ENCODE measurements at regions not wholly inside any gene's neighbourhood (a gene's known extent, or its start where the extent isn't known, plus 50 kb on each side); places are given as distances from the start of the nearest gene placed in this dataset.

DNA sequence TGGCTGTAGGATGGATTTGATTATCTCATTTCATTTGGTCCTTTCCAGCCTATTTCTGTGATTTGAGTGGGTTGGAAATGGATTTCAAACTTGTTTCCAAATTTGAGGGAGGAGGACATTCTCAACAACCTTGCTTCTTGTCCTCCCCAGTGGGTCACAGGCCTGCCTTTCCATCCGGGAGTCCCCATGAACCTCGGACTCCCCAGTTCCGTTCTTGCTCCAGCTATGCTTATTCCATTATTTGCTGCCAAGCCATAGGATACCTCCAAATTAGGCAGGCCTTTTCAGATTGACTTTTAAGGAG lies 97.8 kb downstream of the DUSP10 start (continued):
- no peak for TF ChIP-seq NFYB (CRISPR knock-in tag; IDR thresholded peaks at IDR 0.05)

DNA sequence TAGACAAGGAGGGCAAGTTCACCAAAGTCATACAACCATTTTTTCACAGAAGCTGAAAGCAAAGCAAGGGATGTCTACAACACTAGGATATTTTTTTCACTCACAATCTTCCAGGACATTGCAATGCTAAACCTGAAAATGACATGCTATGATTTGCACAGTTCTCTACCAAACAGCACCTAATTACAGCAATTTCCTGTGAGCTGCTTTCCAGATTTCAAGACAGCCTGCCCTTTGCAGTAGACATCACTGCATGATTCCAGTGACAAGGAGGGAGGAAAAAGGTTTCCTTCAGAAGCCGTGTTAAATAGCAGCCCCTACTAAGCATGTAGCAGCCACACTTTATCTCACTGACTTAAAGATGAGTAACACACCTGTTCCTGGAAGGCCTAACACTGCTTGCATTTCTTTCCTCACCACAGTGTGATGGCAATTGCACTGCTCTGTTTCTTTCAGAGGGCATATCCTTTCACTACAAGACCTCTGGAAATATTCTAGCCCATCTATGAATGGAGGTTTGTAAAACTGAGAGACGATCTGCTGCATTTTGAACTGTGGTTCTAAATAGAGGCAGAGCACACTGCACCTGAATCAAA lies 97.1 kb downstream of the DUSP10 start:
- H3K79me2 ChIP-seq (ENCODE audit: insufficient read depth, low read length), result no peaks in the 10 kb centered on the region
- ChIA-PET CTCF (ENCODE audit: low intra/inter-chr PET ratio, low total read pairs) (no interaction called here), POLR2A (no interaction called here)
- no peak overlapping the region for H3K4me3 ChIP-seq (replicated peaks in 1 of 3; ENCODE audit: insufficient read depth in 1 of 3, low read depth in 2 of 3, low read length in 3 of 3)
- no peak overlapping the region for H2AFZ ChIP-seq (ENCODE audit: low read length)
- in situ Hi-C loops (cut with HindIII; ENCODE audit: extremely low pct_ligation_motif_present, low pct_unique_long_range_greater_than_20kb), result no loop called here
- 14% methylated on average over 2 of the region's 2 CpGs for WGBS (ENCODE audit: low lambda C conversion rate)
- FAIRE-seq (no peak), ATAC-seq (no peak), DNase-seq (ENCODE audit: low spot score) (no peak)
- H3K36me3 ChIP-seq (replicated peaks in 1 of 2; ENCODE audit: control insufficient read depth in 1 of 2, insufficient read depth in 2 of 2, low read length in 2 of 2), result no peaks in the 10 kb centered on the region
- H3K27ac ChIP-seq (ENCODE audit: extremely low read length, insufficient read depth, low read length), result no peak overlapping the region
- H3K4me2 ChIP-seq (ENCODE audit: low read depth, low read length), result no peak overlapping the region
- H3K4me1 ChIP-seq (ENCODE audit: insufficient read depth, low read length), result no peaks in the 10 kb centered on the region
- no TSS peak for BruUV-seq (replicated peaks)
- no peaks in the 10 kb centered on the region for H3K9me3 ChIP-seq (ENCODE audit: low read length)
- no peaks in the 10 kb centered on the region for H4K20me1 ChIP-seq (ENCODE audit: insufficient read depth, low read length)
- H3K27me3 ChIP-seq (ENCODE audit: control insufficient read depth in 1 of 2, insufficient read depth in 2 of 2, low read length in 2 of 2), result no peaks in the 10 kb centered on the region
- intact Hi-C loops (cut with micrococcal nuclease; ENCODE audit: unreplicated experiment), result no loop called here
- H3K9ac ChIP-seq (ENCODE audit: insufficient read depth, low read depth, low read length), result no peak overlapping the region
- TF ChIP-seq, protein P1, sequence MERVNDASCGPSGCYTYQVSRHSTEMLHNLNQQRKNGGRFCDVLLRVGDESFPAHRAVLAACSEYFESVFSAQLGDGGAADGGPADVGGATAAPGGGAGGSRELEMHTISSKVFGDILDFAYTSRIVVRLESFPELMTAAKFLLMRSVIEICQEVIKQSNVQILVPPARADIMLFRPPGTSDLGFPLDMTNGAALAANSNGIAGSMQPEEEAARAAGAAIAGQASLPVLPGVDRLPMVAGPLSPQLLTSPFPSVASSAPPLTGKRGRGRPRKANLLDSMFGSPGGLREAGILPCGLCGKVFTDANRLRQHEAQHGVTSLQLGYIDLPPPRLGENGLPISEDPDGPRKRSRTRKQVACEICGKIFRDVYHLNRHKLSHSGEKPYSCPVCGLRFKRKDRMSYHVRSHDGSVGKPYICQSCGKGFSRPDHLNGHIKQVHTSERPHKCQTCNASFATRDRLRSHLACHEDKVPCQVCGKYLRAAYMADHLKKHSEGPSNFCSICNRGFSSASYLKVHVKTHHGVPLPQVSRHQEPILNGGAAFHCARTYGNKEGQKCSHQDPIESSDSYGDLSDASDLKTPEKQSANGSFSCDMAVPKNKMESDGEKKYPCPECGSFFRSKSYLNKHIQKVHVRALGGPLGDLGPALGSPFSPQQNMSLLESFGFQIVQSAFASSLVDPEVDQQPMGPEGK (CRISPR knock-in tag; IDR thresholded peaks at IDR 0.05), result no peak
- TF ChIP-seq ZNF180 (CRISPR knock-in tag; IDR thresholded peaks at IDR 0.05; ENCODE audit: borderline replicate concordance, low read depth) (no peak), CREB1 (IDR thresholded peaks at IDR 0.05) (no peak), CREB1 (CRISPR knock-in tag; IDR thresholded peaks at IDR 0.05) (no peak), FOXA3 (CRISPR knock-in tag; IDR thresholded peaks at IDR 0.05) (no peak), ARNTL (CRISPR knock-in tag; IDR thresholded peaks at IDR 0.05) (no peak), ZNF274 (CRISPR knock-in tag; IDR thresholded peaks at IDR 0.05) (no peak), ZBTB8A (CRISPR knock-in tag; IDR thresholded peaks at IDR 0.05; ENCODE audit: borderline replicate concordance, low read depth) (no peak), TEAD3 (CRISPR knock-in tag; optimal IDR thresholded peaks at IDR 0.05; ENCODE audit: borderline replicate concordance) (no peak), ZSCAN22 (CRISPR knock-in tag; IDR thresholded peaks at IDR 0.05) (no peak), MBD4 (IDR thresholded peaks at IDR 0.05; ENCODE audit: borderline replicate concordance, low read length) (no peak), NR2F2 (IDR thresholded peaks at IDR 0.05; ENCODE audit: borderline replicate concordance, low read depth) (no peak)
- TF ChIP-seq, protein P2, sequence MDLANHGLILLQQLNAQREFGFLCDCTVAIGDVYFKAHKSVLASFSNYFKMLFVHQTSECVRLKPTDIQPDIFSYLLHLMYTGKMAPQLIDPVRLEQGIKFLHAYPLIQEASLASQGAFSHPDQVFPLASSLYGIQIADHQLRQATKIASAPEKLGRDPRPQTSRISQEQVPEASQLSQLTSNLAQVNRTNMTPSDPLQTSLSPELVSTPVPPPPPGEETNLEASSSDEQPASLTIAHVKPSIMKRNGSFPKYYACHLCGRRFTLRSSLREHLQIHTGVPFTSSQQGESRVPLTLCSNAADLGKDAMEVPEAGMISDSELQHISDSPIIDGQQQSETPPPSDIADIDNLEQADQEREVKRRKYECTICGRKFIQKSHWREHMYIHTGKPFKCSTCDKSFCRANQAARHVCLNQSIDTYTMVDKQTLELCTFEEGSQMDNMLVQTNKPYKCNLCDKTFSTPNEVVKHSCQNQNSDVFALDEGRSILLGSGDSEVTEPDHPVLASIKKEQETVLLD (CRISPR knock-in tag; IDR thresholded peaks at IDR 0.05; ENCODE audit: low read depth), result no peak
- TF ChIP-seq, protein P3, sequence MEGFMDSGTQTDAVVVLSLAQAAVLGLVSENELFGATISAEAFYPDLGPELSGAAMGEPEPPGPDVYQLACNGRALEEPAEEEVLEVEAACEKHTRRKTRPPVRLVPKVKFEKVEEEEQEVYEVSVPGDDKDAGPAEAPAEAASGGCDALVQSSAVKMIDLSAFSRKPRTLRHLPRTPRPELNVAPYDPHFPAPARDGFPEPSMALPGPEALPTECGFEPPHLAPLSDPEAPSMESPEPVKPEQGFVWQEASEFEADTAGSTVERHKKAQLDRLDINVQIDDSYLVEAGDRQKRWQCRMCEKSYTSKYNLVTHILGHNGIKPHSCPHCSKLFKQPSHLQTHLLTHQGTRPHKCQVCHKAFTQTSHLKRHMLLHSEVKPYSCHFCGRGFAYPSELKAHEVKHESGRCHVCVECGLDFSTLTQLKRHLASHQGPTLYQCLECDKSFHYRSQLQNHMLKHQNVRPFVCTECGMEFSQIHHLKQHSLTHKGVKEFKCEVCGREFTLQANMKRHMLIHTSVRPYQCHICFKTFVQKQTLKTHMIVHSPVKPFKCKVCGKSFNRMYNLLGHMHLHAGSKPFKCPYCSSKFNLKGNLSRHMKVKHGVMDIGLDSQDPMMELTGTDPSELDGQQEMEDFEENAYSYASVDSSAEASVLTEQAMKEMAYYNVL (CRISPR knock-in tag; IDR thresholded peaks at IDR 0.05; ENCODE audit: borderline replicate concordance), result no peak
- TF ChIP-seq, protein P4, sequence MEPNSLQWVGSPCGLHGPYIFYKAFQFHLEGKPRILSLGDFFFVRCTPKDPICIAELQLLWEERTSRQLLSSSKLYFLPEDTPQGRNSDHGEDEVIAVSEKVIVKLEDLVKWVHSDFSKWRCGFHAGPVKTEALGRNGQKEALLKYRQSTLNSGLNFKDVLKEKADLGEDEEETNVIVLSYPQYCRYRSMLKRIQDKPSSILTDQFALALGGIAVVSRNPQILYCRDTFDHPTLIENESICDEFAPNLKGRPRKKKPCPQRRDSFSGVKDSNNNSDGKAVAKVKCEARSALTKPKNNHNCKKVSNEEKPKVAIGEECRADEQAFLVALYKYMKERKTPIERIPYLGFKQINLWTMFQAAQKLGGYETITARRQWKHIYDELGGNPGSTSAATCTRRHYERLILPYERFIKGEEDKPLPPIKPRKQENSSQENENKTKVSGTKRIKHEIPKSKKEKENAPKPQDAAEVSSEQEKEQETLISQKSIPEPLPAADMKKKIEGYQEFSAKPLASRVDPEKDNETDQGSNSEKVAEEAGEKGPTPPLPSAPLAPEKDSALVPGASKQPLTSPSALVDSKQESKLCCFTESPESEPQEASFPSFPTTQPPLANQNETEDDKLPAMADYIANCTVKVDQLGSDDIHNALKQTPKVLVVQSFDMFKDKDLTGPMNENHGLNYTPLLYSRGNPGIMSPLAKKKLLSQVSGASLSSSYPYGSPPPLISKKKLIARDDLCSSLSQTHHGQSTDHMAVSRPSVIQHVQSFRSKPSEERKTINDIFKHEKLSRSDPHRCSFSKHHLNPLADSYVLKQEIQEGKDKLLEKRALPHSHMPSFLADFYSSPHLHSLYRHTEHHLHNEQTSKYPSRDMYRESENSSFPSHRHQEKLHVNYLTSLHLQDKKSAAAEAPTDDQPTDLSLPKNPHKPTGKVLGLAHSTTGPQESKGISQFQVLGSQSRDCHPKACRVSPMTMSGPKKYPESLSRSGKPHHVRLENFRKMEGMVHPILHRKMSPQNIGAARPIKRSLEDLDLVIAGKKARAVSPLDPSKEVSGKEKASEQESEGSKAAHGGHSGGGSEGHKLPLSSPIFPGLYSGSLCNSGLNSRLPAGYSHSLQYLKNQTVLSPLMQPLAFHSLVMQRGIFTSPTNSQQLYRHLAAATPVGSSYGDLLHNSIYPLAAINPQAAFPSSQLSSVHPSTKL (CRISPR knock-in tag; IDR thresholded peaks at IDR 0.05), result no peak

Measured in HepG2 (cell line).